K562 (cell line): ENCODE measurements at regions not wholly inside any gene's neighbourhood (a gene's known extent, or its start where the extent isn't known, plus 50 kb on each side); places are given as distances from the start of the nearest gene placed in this dataset.

ENCODE experiments used
- ATAC-seq: fragments of 200-7000 bp; cut with Tn5 transposase; 3 replicates; pipeline ENCODE4 v1.9.1; 2020; ENCODE audit warnings: moderate library complexity
- BruUV-seq: library from RNA; stranded (reverse); fragments of 400-500 nt; replicated peaks from 2 replicates; lab custom pipeline; 2021; lab: Mats Ljungman, UMichigan
- CTCF ChIA-PET: fragments of 300-600 bp; formaldehyde crosslinking; extraction: SDS; loops from one replicate; lab custom pipeline; 2021; ENCODE audit warnings: low intra/inter-chr PET ratio; lab: Yijun Ruan, JAX
- POLR2A ChIA-PET: fragments of 300-600, 350-650 bp; sonication (Branson Sonifier 250); formaldehyde crosslinking; extraction: SDS; loops from one replicate; lab custom pipeline; 2021; ENCODE audit warnings: antibody characterized with exemption, inconsistent platforms; lab: Yijun Ruan, JAX
- DNase-seq, 4 experiments: peaks; one replicate each; pipeline versions ENCODE4 v3.0.0 to v3.0.0-alpha.2; 2011 to 2018; ENCODE audit warnings: low spot score in 3 of 4, mixed read lengths in 3 of 4; ENCODE audit errors: extremely low read depth in 1 of 4
- FAIRE-seq: peaks from 2 replicates; lab custom pipeline; 2011; peaks lifted over from hg19 to GRCh38; lab: Jason Lieb, UNC
- H2AFZ ChIP-seq: 2 replicates; pipeline ENCODE4 v1.6.0; 2011; ENCODE audit warnings: low read depth, low read length, control low read depth, inconsistent platforms
- H3K27ac ChIP-seq: fragments of 200-600 bp; 3 replicates; pipeline ENCODE4 v1.8.0; 2011; ENCODE audit warnings: low read depth, mild to moderate bottlenecking, control low read depth, inconsistent platforms, low read length, moderate library complexity, mixed read lengths; ENCODE audit errors: extremely low read depth
- H3K27me3 ChIP-seq, 2 experiments: fragments of 300-600 bp in 1 of 2; 2 replicates in 1 of 2; 3 replicates in 1 of 2; pipeline versions ENCODE4 v1.6.0 to v1.8.0; 2011; ENCODE audit warnings: inconsistent platforms in 2 of 2, low read length in 2 of 2, mild to moderate bottlenecking in 1 of 2, mixed read lengths in 1 of 2, moderate library complexity in 1 of 2; ENCODE audit not compliant: control insufficient read depth in 2 of 2, insufficient read depth in 2 of 2
- H3K36me3 ChIP-seq: fragments of 300-600 bp; 3 replicates; pipeline ENCODE4 v1.8.0; 2011; ENCODE audit warnings: mild to moderate bottlenecking, low read length, inconsistent platforms; ENCODE audit not compliant: control insufficient read depth, insufficient read depth
- H3K4me1 ChIP-seq, 2 experiments: fragments of 200-600 bp in 1 of 2; replicated peaks in 1 of 2; 2 replicates in 1 of 2; 3 replicates in 1 of 2; pipeline versions ENCODE4 v1.5.1 to v1.8.0; 2011; ENCODE audit warnings: inconsistent platforms in 2 of 2, low read length in 2 of 2, mild to moderate bottlenecking in 1 of 2, mixed read lengths in 1 of 2, moderate library complexity in 1 of 2; ENCODE audit not compliant: control insufficient read depth in 2 of 2, insufficient read depth in 2 of 2
- H3K4me2 ChIP-seq: 2 replicates; pipeline ENCODE4 v1.6.1; 2011; ENCODE audit warnings: low read length, control low read depth, inconsistent platforms, mixed read lengths; ENCODE audit not compliant: insufficient read depth
- H3K4me3 ChIP-seq: fragments of 200-600 bp; sonication (generic), shearing (Covaris generic); 2 replicates; pipeline ENCODE4 v1.5.1; 2016; ENCODE audit warnings: control low read depth, inconsistent platforms
- H3K79me2 ChIP-seq: fragments of 200-600 bp; 3 replicates; pipeline ENCODE4 v1.8.0; 2011; ENCODE audit warnings: low read length, inconsistent platforms; ENCODE audit not compliant: control insufficient read depth, insufficient read depth
- H3K9ac ChIP-seq, 2 experiments: 2 replicates each; pipeline versions ENCODE4 v1.6.0 to v1.6.1; 2011; ENCODE audit warnings: low read depth in 2 of 2, low read length in 2 of 2, control low read depth in 1 of 2, inconsistent platforms in 1 of 2, mild to moderate bottlenecking in 1 of 2, mixed read lengths in 1 of 2; ENCODE audit not compliant: insufficient read depth in 1 of 2
- H3K9me1 ChIP-seq: one replicate; pipeline ENCODE4 v1.6.0; 2011; ENCODE audit warnings: inconsistent platforms, mild to moderate bottlenecking, low read length, moderate library complexity; ENCODE audit not compliant: control insufficient read depth, insufficient read depth
- H3K9me3 ChIP-seq: replicated peaks from 2 replicates; pipeline ENCODE4 v1.5.1; 2011; ENCODE audit warnings: low read depth, low read length, inconsistent platforms; ENCODE audit not compliant: control insufficient read depth, insufficient read depth
- H4K20me1 ChIP-seq: replicated peaks from 2 replicates; pipeline ENCODE4 v1.6.1; 2011; ENCODE audit warnings: low read length, inconsistent platforms, mixed read lengths; ENCODE audit not compliant: control insufficient read depth, insufficient read depth
- CGGBP1 ChIP-seq: fragments of 250-450 bp; sonication (Bioruptor Pico); IDR thresholded peaks from 2 replicates; pipeline ENCODE4 v1.9.0; 2021; ENCODE audit warnings: mild to moderate bottlenecking
- ETV5 ChIP-seq: sonication (generic); formaldehyde crosslinking; IDR thresholded peaks from 2 replicates; pipeline ENCODE4 v1.4.0; 2020; ENCODE audit warnings: low read depth, mild to moderate bottlenecking, missing genetic modification reagents
- EWSR1 ChIP-seq: fragments of 450-650 bp; IDR thresholded peaks from 2 replicates; pipeline ENCODE4 v1.6.1; 2018; ENCODE audit warnings: borderline replicate concordance, mild to moderate bottlenecking, low read depth, moderate library complexity; ENCODE audit not compliant: partially characterized antibody
- HBP1 ChIP-seq: fragments of 450-650 bp; formaldehyde crosslinking; IDR thresholded peaks from 2 replicates; pipeline ENCODE4 v1.4.0; 2022; ENCODE audit warnings: missing genetic modification characterization
- HDAC3 ChIP-seq: fragments of 450-650 bp; IDR thresholded peaks from 2 replicates; pipeline ENCODE4 v1.6.1; 2018; ENCODE audit warnings: borderline replicate concordance, mild to moderate bottlenecking, moderate library complexity; ENCODE audit not compliant: partially characterized antibody
- MAFF ChIP-seq: IDR thresholded peaks from 2 replicates; pipeline ENCODE4 v1.6.1; 2012; ENCODE audit warnings: low read length, improper control_type of control experiment
- SMARCA4 ChIP-seq: fragments of 450-650 bp; IDR thresholded peaks from 2 replicates; pipeline ENCODE4 v1.6.1; 2016
- SNIP1 ChIP-seq: fragments of 450-650 bp; IDR thresholded peaks from 2 replicates; pipeline ENCODE4 v1.7.1; 2017; ENCODE audit warnings: low read depth, mild to moderate bottlenecking
- TEAD4 ChIP-seq, 2 experiments: sonication (generic) in 1 of 2; formaldehyde crosslinking in 1 of 2; IDR thresholded peaks; 2 replicates each; pipeline versions ENCODE4 v1.6.1 to v1.8.0; 2012 to 2022; ENCODE audit warnings: borderline replicate concordance in 1 of 2, inconsistent platforms in 1 of 2, low read length in 1 of 2, mild to moderate bottlenecking in 1 of 2, missing genetic modification reagents in 1 of 2
- ZBTB12 ChIP-seq: fragments of 250-450 bp; sonication (Bioruptor Pico); IDR thresholded peaks from 2 replicates; pipeline ENCODE4 v1.4.0; 2020
- ZBTB34 ChIP-seq: fragments of 250-450 bp; sonication (Bioruptor Pico); IDR thresholded peaks from 2 replicates; pipeline ENCODE4 v1.8.0; 2021; ENCODE audit warnings: mild to moderate bottlenecking, moderate library complexity
- ZBTB5 ChIP-seq: fragments of 450-650 bp; IDR thresholded peaks from 2 replicates; pipeline ENCODE4 v1.6.1; 2017; ENCODE audit warnings: antibody characterized with exemption
- ZNF57 ChIP-seq: fragments of 450-650 bp; formaldehyde crosslinking; IDR thresholded peaks from 2 replicates; pipeline ENCODE4 v1.4.0; 2020; ENCODE audit warnings: mild to moderate bottlenecking, moderate library complexity
- ZNF717 ChIP-seq: fragments of 250-450 bp; sonication (Bioruptor Pico); IDR thresholded peaks from 2 replicates; pipeline ENCODE4 v1.5.0; 2021
- WGBS: fragments of 100-300 bp; shearing (Covaris generic); methylation state at CpG from one replicate; pipeline ENCODE4 v1.1.6; 2016; ENCODE audit warnings: low coverage, mixed read lengths; ENCODE audit not compliant: insufficient coverage; ENCODE audit errors: missing lambda C conversion rate; 5-methylcytosine and 5-hydroxymethylcytosine counted together
- in situ Hi-C: fragments of 300-500 bp; cut with MboI; formaldehyde crosslinking; loops from 4 replicates; pipeline ENCODE4 v1.15.0; 2018; ENCODE audit warnings: inconsistent platforms, mixed read lengths
- intact Hi-C: fragments of 100-400 bp; cut with micrococcal nuclease; formaldehyde crosslinking; loops from 2 replicates; pipeline ENCODE4 v1.14.2; 2022

GRCh38 chr4:135383356-135384288 lies 1182.0 kb upstream of the PABPC4L start:
- TF ChIP-seq SNIP1 (no peak), ZNF57 (CRISPR knock-in tag) (no peak), ZBTB34 (CRISPR knock-in tag) (no peak), CGGBP1 (CRISPR knock-in tag) (no peak), HDAC3 (no peak), ZNF717 (CRISPR knock-in tag) (no peak), MAFF (no peak), ZBTB5 (no peak), SMARCA4 (no peak), ZBTB12 (CRISPR knock-in tag) (no peak), EWSR1 (no peak), HBP1 (CRISPR knock-in tag) (no peak), ETV5 (CRISPR knock-in tag) (no peak), TEAD4 (IDR thresholded peaks at IDR 0.05; ENCODE audit: low read length) (no peak), TEAD4 (CRISPR knock-in tag; IDR thresholded peaks at IDR 0.05; ENCODE audit: borderline replicate concordance) (no peak)
- no peak overlapping the region for H2AFZ ChIP-seq
- intact Hi-C loops: no loop called here
- no peak overlapping the region for H3K4me3 ChIP-seq
- H3K9ac ChIP-seq: no peak overlapping the region
- H3K4me2 ChIP-seq: no peak overlapping the region
- WGBS: 0% methylated on average over 1 of the region's 1 CpG
- no peaks in the 10 kb centered on the region for H3K9me1 ChIP-seq
- BruUV-seq: no TSS peak
- H4K20me1 ChIP-seq: no peaks in the 10 kb centered on the region
- ChIA-PET POLR2A (no interaction called here), CTCF (no interaction called here)
- no peak for FAIRE-seq
- ATAC-seq: no peak
- H3K79me2 ChIP-seq: no peaks in the 10 kb centered on the region
- H3K9me3 ChIP-seq: no peaks in the 10 kb centered on the region
- H3K27ac ChIP-seq: no peak overlapping the region
- H3K36me3 ChIP-seq: no peaks in the 10 kb centered on the region
- in situ Hi-C loops: no loop called here
- H3K4me1 ChIP-seq: no peaks in the 10 kb centered on the region
- no peak for DNase-seq
- no peaks in the 10 kb centered on the region for H3K27me3 ChIP-seq
